ENCODE measurements at regions not wholly inside any gene's neighbourhood (a gene's known extent, or its start where the extent isn't known, plus 50 kb on each side); places are given as distances from the start of the nearest gene placed in this dataset.
A peak's percentile ranks its signal among the peaks of the same experiment; 100 is the strongest.

DNA sequence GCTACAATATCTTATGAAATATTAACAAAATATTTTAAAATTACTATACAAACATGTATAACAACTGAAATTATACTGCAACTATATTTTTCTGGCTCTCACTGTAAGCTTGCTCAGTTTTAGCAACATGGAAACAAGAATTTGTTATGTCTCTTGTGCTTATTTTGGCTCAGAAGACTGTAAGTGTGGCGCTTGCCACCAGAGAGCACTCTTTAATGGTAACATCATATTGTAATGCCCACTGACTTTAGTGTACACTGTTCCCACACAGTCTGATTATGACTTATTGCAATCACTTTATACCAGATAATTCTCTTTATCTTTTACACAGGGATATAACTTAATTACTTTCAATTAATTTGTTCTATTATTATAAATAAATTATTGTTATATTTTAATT, 1500.6 kb upstream of the TMEFF2 start:
- ATAC-seq (ENCODE audit: low read depth), result peak; percentile 91
- Histone ChIP-seq H3K4me1 (ENCODE audit: insufficient read depth, poor library complexity, severe bottlenecking) (no peaks in the 10 kb centered on the region), H3K27me3 (ENCODE audit: insufficient read depth, poor library complexity, severe bottlenecking) (no peaks in the 10 kb centered on the region), H3K36me3 (ENCODE audit: low read depth) (no peaks in the 10 kb centered on the region), H3K27ac (ENCODE audit: poor library complexity, severe bottlenecking) (no peak overlapping the region), H3K4me3 (ENCODE audit: severe bottlenecking) (no peak overlapping the region), H3K9me3 (ENCODE audit: severe bottlenecking) (no peaks in the 10 kb centered on the region)
- DNase-seq (ENCODE audit: low spot score), result no peak
- TF ChIP-seq, protein P1, sequence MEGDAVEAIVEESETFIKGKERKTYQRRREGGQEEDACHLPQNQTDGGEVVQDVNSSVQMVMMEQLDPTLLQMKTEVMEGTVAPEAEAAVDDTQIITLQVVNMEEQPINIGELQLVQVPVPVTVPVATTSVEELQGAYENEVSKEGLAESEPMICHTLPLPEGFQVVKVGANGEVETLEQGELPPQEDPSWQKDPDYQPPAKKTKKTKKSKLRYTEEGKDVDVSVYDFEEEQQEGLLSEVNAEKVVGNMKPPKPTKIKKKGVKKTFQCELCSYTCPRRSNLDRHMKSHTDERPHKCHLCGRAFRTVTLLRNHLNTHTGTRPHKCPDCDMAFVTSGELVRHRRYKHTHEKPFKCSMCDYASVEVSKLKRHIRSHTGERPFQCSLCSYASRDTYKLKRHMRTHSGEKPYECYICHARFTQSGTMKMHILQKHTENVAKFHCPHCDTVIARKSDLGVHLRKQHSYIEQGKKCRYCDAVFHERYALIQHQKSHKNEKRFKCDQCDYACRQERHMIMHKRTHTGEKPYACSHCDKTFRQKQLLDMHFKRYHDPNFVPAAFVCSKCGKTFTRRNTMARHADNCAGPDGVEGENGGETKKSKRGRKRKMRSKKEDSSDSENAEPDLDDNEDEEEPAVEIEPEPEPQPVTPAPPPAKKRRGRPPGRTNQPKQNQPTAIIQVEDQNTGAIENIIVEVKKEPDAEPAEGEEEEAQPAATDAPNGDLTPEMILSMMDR (IDR thresholded peaks at IDR 0.05; ENCODE audit: poor library complexity, severe bottlenecking), result peak; percentile 83

DNA sequence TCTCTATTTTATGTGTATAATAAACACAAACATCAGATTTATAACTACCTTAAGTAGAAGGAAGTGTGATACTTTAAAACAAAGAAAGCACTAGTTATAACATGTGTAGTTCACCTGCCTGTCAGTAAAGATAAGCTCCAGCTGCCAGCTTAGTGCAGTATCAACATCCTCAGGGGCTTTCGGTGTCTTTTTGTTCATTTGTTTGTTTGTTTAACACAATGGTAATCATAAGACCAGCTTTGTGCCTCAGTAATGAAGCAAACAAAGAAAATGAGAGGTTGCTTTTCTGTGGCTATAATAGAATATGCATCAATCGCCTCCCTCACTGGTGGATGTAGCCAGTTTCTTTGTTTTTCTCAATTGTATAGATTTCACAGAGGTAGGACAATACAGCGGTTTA, 1499.0 kb upstream of the TMEFF2 start:
- Histone ChIP-seq H3K27ac (ENCODE audit: poor library complexity, severe bottlenecking) (no peak overlapping the region), H3K4me1 (ENCODE audit: insufficient read depth, poor library complexity, severe bottlenecking) (no peaks in the 10 kb centered on the region), H3K36me3 (ENCODE audit: low read depth) (no peaks in the 10 kb centered on the region), H3K9me3 (ENCODE audit: severe bottlenecking) (no peaks in the 10 kb centered on the region), H3K27me3 (ENCODE audit: insufficient read depth, poor library complexity, severe bottlenecking) (no peaks in the 10 kb centered on the region), H3K4me3 (ENCODE audit: severe bottlenecking) (no peak overlapping the region)
- ATAC-seq (ENCODE audit: low read depth), result no peak
- TF ChIP-seq, protein P1 (IDR thresholded peaks at IDR 0.05; ENCODE audit: poor library complexity, severe bottlenecking), result no peak
- no peak for DNase-seq (ENCODE audit: low spot score)

DNA sequence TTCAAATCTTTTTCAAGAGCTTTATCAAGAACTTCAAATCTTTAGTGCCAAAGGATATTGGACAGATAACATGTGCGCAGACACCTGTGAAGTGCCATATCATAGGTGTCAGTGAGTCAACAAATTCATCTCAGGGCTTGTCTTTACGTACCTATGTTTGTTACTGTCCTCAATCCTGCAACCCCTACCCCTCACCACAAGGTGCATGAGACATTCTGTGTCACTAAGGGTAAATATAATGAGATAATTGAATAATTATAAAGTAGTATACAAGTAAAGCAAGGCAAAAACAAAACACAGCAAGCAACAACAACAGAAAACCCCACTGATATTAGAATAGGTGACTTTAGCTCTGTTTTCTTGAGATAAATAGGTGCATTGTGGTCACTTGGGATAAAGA, 1495.8 kb upstream of the TMEFF2 start:
- TF ChIP-seq, protein P1 (IDR thresholded peaks at IDR 0.05; ENCODE audit: poor library complexity, severe bottlenecking), result no peak
- Histone ChIP-seq H3K27me3 (ENCODE audit: insufficient read depth, poor library complexity, severe bottlenecking) (peaks cover 3% of the 10 kb centered on the region), H3K4me1 (ENCODE audit: insufficient read depth, poor library complexity, severe bottlenecking) (no peaks in the 10 kb centered on the region), H3K9me3 (ENCODE audit: severe bottlenecking) (no peaks in the 10 kb centered on the region), H3K4me3 (ENCODE audit: severe bottlenecking) (no peak overlapping the region), H3K27ac (ENCODE audit: poor library complexity, severe bottlenecking) (no peak overlapping the region), H3K36me3 (ENCODE audit: low read depth) (no peaks in the 10 kb centered on the region)
- ATAC-seq (ENCODE audit: low read depth), result no peak
- no peak for DNase-seq (ENCODE audit: low spot score)

DNA sequence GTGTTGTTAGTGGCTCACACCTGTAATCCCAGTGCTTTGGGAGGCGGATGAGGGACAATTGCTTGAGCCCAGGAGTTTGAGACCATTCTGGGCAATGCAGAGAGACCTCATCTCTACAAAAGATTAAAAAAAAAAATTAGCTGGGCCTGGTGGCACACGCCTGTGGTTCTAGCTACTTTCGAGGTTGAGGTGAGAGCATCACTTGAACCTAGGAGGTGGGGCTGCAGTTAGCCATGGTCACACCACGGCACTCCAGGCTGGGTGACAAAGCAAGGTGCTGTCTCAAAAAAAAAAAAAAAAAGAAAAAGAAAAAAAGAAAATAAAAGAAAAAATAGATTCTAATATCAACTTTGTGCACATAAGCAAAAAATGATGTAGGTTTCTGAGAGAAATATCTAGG, 1492.5 kb upstream of the TMEFF2 start:
- H3K36me3 ChIP-seq (ENCODE audit: low read depth), result no peaks in the 10 kb centered on the region
- H3K27ac ChIP-seq (ENCODE audit: poor library complexity, severe bottlenecking), result no peak overlapping the region
- H3K4me1 ChIP-seq (ENCODE audit: insufficient read depth, poor library complexity, severe bottlenecking), result no peaks in the 10 kb centered on the region
- no peak for ATAC-seq (ENCODE audit: low read depth)
- DNase-seq (ENCODE audit: low spot score), result no peak
- TF ChIP-seq, protein P1 (IDR thresholded peaks at IDR 0.05; ENCODE audit: poor library complexity, severe bottlenecking), result no peak
- H3K4me3 ChIP-seq (ENCODE audit: severe bottlenecking), result no peak overlapping the region
- peaks cover 2% of the 10 kb centered on the region for H3K9me3 ChIP-seq (ENCODE audit: severe bottlenecking)
- peaks cover 3% of the 10 kb centered on the region for H3K27me3 ChIP-seq (ENCODE audit: insufficient read depth, poor library complexity, severe bottlenecking)

DNA sequence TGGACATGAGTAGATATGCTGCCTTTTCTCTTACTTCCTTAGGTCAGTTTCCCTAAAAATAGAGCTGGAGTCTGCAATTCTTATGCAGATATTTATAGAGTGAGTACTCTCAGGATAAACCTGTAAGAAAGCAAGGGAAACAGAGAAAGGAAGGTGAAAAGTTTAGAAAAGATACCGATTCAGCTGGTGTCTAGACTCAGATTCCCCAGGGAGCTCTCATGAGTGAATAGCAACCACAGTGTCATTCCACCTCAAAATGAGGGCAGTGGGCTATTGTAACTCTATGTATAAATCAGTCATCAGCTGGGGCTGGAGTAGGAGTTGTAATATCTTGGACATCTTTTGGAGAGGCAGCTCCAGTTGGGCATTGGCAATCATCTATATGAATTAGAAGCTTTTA, 1485.1 kb upstream of the TMEFF2 start:
- Histone ChIP-seq H3K27ac (ENCODE audit: poor library complexity, severe bottlenecking) (no peak overlapping the region), H3K9me3 (ENCODE audit: severe bottlenecking) (peaks cover 1% of the 10 kb centered on the region), H3K4me1 (ENCODE audit: insufficient read depth, poor library complexity, severe bottlenecking) (no peaks in the 10 kb centered on the region), H3K27me3 (ENCODE audit: insufficient read depth, poor library complexity, severe bottlenecking) (no peaks in the 10 kb centered on the region), H3K4me3 (ENCODE audit: severe bottlenecking) (no peak overlapping the region), H3K36me3 (ENCODE audit: low read depth) (no peaks in the 10 kb centered on the region)
- ATAC-seq (ENCODE audit: low read depth) (no peak), DNase-seq (ENCODE audit: low spot score) (no peak)
- TF ChIP-seq, protein P1 (IDR thresholded peaks at IDR 0.05; ENCODE audit: poor library complexity, severe bottlenecking), result no peak
